ENCODE measurements at regions not wholly inside any gene's neighbourhood (a gene's known extent, or its start where the extent isn't known, plus 50 kb on each side); places are given as distances from the start of the nearest gene placed in this dataset.

DNA sequence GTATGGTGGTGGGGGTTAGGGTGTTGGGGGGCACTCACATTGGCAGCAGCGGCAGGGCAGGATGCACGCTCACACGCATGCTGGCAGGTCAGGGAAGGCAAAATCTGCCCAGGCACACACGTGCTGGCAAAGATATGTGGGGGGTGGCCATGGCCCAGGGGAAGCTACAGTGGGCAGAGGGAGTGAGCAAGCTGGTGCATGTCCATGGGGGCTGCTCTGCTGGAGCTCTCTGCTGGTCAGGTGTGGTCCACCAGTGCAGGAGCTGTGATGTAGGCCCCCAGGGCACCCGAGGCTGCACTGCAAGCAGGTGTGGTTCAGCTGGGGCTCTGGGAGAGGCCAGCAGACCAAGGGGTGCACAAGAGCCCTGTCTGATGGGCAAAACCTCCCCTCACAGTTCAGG lies 491.5 kb upstream of the TNP1 start:
- TF ChIP-seq, protein P1, sequence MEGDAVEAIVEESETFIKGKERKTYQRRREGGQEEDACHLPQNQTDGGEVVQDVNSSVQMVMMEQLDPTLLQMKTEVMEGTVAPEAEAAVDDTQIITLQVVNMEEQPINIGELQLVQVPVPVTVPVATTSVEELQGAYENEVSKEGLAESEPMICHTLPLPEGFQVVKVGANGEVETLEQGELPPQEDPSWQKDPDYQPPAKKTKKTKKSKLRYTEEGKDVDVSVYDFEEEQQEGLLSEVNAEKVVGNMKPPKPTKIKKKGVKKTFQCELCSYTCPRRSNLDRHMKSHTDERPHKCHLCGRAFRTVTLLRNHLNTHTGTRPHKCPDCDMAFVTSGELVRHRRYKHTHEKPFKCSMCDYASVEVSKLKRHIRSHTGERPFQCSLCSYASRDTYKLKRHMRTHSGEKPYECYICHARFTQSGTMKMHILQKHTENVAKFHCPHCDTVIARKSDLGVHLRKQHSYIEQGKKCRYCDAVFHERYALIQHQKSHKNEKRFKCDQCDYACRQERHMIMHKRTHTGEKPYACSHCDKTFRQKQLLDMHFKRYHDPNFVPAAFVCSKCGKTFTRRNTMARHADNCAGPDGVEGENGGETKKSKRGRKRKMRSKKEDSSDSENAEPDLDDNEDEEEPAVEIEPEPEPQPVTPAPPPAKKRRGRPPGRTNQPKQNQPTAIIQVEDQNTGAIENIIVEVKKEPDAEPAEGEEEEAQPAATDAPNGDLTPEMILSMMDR (IDR thresholded peaks at IDR 0.05): no peak

GRCh38 chr2:217349251-217349650 lies 489.4 kb upstream of the TNP1 start:
- TF ChIP-seq, protein P1 (IDR thresholded peaks at IDR 0.05): no peak

GRCh38 chr2:217340899-217341298 lies 481.0 kb upstream of the TNP1 start:
- TF ChIP-seq, protein P1 (IDR thresholded peaks at IDR 0.05): no peak

DNA sequence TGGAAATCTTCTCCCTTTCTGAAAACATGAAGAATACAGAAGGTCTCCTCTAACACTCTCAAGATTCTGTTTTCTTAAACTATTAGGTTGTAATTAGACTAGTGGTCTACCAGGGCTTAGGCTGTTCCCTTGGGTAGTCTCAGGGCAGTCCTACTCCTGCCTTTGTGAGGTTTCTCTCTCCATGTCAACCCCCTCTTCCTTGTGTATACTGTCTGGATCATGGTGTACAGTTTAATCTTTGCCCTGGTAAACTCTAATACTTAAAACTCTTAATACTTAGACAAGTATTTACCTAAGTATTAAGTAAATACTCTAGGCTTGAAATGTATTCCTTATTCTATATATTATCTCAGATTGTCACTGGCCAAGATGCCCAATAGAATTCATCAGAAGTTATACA lies 480.3 kb upstream of the TNP1 start:
- TF ChIP-seq, protein P1 (IDR thresholded peaks at IDR 0.05): no peak

DNA sequence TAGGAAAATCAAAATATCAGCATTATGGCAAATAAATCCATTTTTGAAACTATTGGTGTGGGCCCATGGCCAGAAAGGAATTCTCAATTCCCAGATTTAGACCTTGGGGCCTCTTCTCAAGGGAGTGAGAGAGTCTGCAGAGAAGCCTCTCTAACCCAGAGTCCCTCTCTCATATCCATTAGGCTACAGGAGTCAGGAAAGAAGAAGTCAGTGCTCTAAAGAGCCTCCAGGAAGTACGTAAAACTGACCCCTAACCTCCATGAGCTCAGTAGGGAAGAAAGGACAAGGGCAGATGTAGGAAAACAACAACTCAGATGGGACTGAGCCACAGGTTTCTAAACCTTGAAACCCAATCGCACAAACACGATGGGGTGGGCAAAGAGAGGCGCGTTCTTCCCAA lies 479.9 kb upstream of the TNP1 start:
- TF ChIP-seq, protein P1 (IDR thresholded peaks at IDR 0.05): no peak

DNA sequence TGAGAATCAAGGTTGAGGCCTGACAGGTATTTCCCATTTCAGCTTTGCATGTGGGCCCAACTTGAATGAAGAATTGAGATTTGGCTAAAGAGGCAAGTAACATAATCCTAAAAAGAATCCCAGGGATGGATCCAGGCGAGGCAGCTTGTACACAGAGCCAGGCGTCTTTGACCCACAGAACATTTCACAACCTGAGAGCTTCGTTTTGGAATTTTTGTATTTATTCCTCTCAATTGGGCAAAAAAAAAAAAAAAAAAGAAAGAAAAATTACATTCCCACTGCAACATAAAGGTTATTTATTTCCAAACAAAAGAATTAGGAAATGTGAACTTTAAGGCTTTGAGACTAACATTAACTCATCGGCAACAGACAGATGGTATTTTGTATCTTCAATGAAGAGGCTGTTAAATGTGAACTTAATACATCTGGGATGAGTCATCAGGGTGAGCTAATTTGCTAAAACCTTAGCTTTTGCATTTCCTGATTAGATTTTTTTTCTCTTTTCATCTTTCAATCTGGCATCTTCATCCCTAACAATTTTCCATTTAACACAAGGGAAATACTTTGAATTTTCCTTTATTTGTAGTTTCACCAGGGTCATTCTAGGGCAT lies 478.5 kb upstream of the TNP1 start:
- TF ChIP-seq, protein P1 (IDR thresholded peaks at IDR 0.05): no peak

DNA sequence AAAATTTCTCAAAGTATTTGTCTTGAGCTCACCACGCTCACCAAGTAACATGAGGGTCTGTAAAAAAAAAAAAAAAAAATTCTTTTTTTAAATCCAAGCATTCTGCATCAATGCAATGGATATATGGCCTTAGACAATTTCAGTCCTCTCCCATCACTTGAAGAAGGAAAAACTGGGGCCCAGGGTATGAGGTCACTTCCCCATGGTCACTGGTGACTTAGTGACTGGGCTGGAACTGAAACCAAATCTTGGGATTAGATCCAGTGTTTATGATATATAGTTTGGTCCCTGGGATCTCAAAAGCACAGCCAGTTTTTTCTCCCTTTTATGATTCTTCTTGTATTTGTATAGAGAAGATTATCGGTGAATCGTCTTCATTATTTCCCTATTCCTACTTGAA lies 477.9 kb upstream of the TNP1 start:
- TF ChIP-seq, protein P1 (IDR thresholded peaks at IDR 0.05): no peak

DNA sequence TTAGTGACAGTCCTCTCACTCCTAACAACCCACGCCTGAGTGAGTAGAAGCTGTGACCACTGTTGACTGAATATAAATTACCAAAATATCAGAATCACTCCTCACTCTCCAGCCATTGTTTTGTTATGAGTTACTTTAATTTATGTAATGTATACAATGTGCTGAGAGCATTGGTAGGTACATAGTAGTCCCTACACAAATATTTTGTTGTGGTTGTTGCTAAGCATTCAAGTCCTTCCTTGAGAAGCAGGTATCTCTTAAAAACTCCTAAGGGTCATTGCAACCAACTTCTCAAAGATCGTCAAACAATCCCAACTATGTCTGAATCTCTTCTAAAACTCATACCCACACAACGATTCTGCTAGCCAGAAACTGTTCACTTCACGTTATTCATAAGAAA lies 476.8 kb upstream of the TNP1 start:
- TF ChIP-seq, protein P1 (IDR thresholded peaks at IDR 0.05): no peak
